Caco-2 (cell line): ENCODE measurements at regions not wholly inside any gene's neighbourhood (a gene's known extent, or its start where the extent isn't known, plus 50 kb on each side); places are given as distances from the start of the nearest gene placed in this dataset.

Experiments
- BruUV-seq: library from RNA; stranded (reverse); fragments of 400-500 nt; replicated peaks from 2 replicates; lab custom pipeline; 2021; lab: Mats Ljungman, UMichigan
- CTCF ChIA-PET: fragments of 300-600 bp; sonication (Branson Sonifier 250); formaldehyde crosslinking; loops from one replicate; lab custom pipeline; 2022; ENCODE audit warnings: antibody characterized with exemption; lab: Charles Lee
- POLR2A ChIA-PET: fragments of 300-600 bp; sonication (Branson Sonifier 250); formaldehyde crosslinking; loops from one replicate; lab custom pipeline; 2022; ENCODE audit warnings: antibody characterized with exemption; lab: Charles Lee
- DNase-seq, 2 experiments: peaks; one replicate each; pipeline versions ENCODE4 v3.0.0 to v3.0.0-alpha.2; 2020 to 2022
- H3K27me3 ChIP-seq: replicated peaks from 2 replicates; pipeline ENCODE4 v1.6.0; 2011; ENCODE audit warnings: low read length; ENCODE audit not compliant: control insufficient read depth, insufficient read depth
- H3K36me3 ChIP-seq: 2 replicates; pipeline ENCODE4 v1.5.1; 2011; ENCODE audit warnings: low read length; ENCODE audit not compliant: control insufficient read depth, insufficient read depth
- H3K4me1 ChIP-seq: fragments of 250-450 bp; sonication (Bioruptor Pico); 2 replicates; pipeline ENCODE4 v1.5.1; 2020; ENCODE audit warnings: mild to moderate bottlenecking
- H3K4me3 ChIP-seq: 2 replicates; pipeline ENCODE4 v1.5.1; 2011; ENCODE audit warnings: low read depth, mild to moderate bottlenecking, control low read depth, low read length
- H3K9me3 ChIP-seq: fragments of 250-450 bp; sonication (Bioruptor Pico); 2 replicates; pipeline ENCODE4 v1.5.1; 2020; ENCODE audit warnings: mild to moderate bottlenecking, moderate library complexity
- H3K27ac Mint-ChIP-seq: one replicate; pipeline ENCODE4 v1.8.0; 2022; ENCODE audit warnings: mixed read lengths; ENCODE audit not compliant: unreplicated experiment
- H3K27me3 Mint-ChIP-seq: one replicate; pipeline ENCODE4 v1.8.0; 2022; ENCODE audit warnings: mixed read lengths; ENCODE audit not compliant: insufficient read depth, unreplicated experiment
- H3K36me3 Mint-ChIP-seq: one replicate; pipeline ENCODE4 v1.8.0; 2022; ENCODE audit warnings: mild to moderate bottlenecking, mixed read lengths; ENCODE audit not compliant: insufficient read depth, unreplicated experiment
- H3K4me1 Mint-ChIP-seq: one replicate; pipeline ENCODE4 v1.8.0; 2022; ENCODE audit warnings: low read depth, mixed read lengths; ENCODE audit not compliant: unreplicated experiment
- H3K4me3 Mint-ChIP-seq: one replicate; pipeline ENCODE4 v1.8.0; 2022; ENCODE audit warnings: mild to moderate bottlenecking, moderate library complexity, mixed read lengths; ENCODE audit not compliant: unreplicated experiment
- H3K9me3 Mint-ChIP-seq: one replicate; pipeline ENCODE4 v1.8.0; 2022; ENCODE audit warnings: mixed read lengths; ENCODE audit not compliant: unreplicated experiment
- intact Hi-C: fragments of 100-400 bp; cut with micrococcal nuclease; formaldehyde crosslinking; loops from one replicate; pipeline ENCODE4 v1.10.0; 2022; ENCODE audit not compliant: unreplicated experiment
- TF ChIP-seq, protein P1 (sequence below), 2 experiments: fragments of 200-600 bp in 1 of 2; IDR thresholded peaks; 1 replicate in 1 of 2; 2 replicates in 1 of 2; pipeline versions ENCODE4 v1.5.1 to v1.8.0; 2011 to 2022; ENCODE audit warnings: antibody characterized with exemption in 1 of 2, control low read depth in 1 of 2, inconsistent platforms in 1 of 2, low read depth in 1 of 2, low read length in 1 of 2, mild to moderate bottlenecking in 1 of 2, moderate library complexity in 1 of 2; ENCODE audit not compliant: insufficient read depth in 1 of 2, severe bottlenecking in 1 of 2, unreplicated experiment in 1 of 2

DNA sequence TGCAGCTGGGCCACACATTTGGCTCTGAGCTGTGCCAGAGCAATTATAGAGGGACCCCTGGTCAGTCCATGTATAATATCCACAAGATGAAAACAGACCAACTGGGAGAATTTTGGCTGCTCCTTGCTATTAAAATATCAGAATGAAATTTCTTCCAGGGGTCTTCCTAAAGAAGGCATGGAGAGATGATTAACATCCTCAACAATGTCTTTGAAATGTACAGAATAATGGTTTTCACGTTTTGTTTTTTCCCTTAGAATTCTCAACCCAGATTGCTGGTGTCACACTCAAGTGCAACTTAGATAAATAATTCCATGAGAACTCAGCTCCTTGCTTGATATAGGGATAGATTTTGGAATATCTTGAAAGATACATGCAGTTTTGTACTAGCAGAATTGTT is 148.3 kb upstream of the SLC24A2 start:
- Mint-ChIP-seq H3K4me3 (no peak overlapping the region), H3K4me1 (no peaks in the 10 kb centered on the region), H3K36me3 (no peaks in the 10 kb centered on the region), H3K27me3 (no peaks in the 10 kb centered on the region), H3K9me3 (no peaks in the 10 kb centered on the region), H3K27ac (no peak overlapping the region)
- Histone ChIP-seq H3K36me3 (no peaks in the 10 kb centered on the region), H3K27me3 (no peaks in the 10 kb centered on the region), H3K9me3 (no peaks in the 10 kb centered on the region), H3K4me3 (no peak overlapping the region), H3K4me1 (no peaks in the 10 kb centered on the region)
- ChIA-PET POLR2A (no interaction called here), CTCF (no interaction called here)
- TF ChIP-seq, protein P1, sequence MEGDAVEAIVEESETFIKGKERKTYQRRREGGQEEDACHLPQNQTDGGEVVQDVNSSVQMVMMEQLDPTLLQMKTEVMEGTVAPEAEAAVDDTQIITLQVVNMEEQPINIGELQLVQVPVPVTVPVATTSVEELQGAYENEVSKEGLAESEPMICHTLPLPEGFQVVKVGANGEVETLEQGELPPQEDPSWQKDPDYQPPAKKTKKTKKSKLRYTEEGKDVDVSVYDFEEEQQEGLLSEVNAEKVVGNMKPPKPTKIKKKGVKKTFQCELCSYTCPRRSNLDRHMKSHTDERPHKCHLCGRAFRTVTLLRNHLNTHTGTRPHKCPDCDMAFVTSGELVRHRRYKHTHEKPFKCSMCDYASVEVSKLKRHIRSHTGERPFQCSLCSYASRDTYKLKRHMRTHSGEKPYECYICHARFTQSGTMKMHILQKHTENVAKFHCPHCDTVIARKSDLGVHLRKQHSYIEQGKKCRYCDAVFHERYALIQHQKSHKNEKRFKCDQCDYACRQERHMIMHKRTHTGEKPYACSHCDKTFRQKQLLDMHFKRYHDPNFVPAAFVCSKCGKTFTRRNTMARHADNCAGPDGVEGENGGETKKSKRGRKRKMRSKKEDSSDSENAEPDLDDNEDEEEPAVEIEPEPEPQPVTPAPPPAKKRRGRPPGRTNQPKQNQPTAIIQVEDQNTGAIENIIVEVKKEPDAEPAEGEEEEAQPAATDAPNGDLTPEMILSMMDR (IDR thresholded peaks at IDR 0.05; ENCODE audit: insufficient read depth in 1 of 2, low read depth in 1 of 2, low read length in 1 of 2, severe bottlenecking in 1 of 2, unreplicated experiment in 1 of 2): no peak
- no peak for DNase-seq
- intact Hi-C loops: no loop called here
- no TSS peak for BruUV-seq

DNA sequence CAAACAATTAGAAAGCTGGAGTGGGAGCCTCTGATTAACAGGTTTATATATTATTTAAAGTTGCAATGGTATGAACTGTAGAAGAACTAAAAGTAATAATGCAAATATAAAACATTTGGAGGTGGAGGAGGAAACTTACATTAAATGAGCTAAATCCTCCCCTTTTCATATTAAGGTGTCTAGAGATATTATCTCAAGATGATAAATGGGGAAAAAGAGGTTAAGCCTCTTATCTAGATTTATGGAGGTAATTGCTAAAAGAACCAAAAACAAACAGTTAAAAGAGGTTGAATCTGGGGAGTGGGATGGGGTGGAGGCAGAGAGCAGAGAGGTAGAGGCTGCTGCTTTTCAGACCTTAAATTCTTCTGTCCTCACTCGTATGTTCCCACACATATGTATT is 147.8 kb upstream of the SLC24A2 start:
- no TSS peak for BruUV-seq
- no peak for DNase-seq
- Histone ChIP-seq H3K9me3 (no peaks in the 10 kb centered on the region), H3K4me1 (no peaks in the 10 kb centered on the region), H3K36me3 (no peaks in the 10 kb centered on the region), H3K27me3 (no peaks in the 10 kb centered on the region), H3K4me3 (no peak overlapping the region)
- Mint-ChIP-seq H3K27me3 (no peaks in the 10 kb centered on the region), H3K36me3 (no peaks in the 10 kb centered on the region), H3K4me3 (no peak overlapping the region), H3K27ac (no peak overlapping the region), H3K9me3 (no peaks in the 10 kb centered on the region), H3K4me1 (no peaks in the 10 kb centered on the region)
- CTCF ChIA-PET: no interaction called here
- intact Hi-C loops: no loop called here
- TF ChIP-seq, protein P1 (IDR thresholded peaks at IDR 0.05; ENCODE audit: insufficient read depth in 1 of 2, low read depth in 1 of 2, low read length in 1 of 2, severe bottlenecking in 1 of 2, unreplicated experiment in 1 of 2): no peak
- POLR2A ChIA-PET: no interaction called here

DNA sequence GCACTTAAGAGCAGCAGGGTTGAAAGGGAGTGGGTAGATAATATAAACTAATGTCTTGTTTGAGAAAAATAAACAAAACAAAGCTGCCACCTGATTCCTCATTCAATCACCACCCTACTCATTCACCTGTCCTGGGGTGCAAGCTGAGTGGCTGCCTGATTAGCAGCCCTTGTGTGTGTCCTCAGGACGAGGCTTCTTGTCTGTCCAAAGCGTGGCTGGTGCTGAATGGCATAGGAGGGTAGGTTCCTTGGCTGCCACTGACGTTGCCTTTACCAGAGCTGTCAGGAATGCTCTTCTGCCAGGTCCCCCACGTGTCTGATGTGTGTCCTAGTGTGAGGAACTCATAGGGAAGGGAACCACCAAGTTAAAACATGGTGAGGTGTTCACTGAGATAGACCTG is 146.6 kb upstream of the SLC24A2 start:
- CTCF ChIA-PET: no interaction called here

More for the DNA sequence above, 146.6 kb upstream of the SLC24A2 start:
- Histone ChIP-seq H3K27me3 (no peaks in the 10 kb centered on the region), H3K4me1 (no peaks in the 10 kb centered on the region), H3K36me3 (no peaks in the 10 kb centered on the region), H3K9me3 (no peaks in the 10 kb centered on the region), H3K4me3 (no peak overlapping the region)
- Mint-ChIP-seq H3K4me1 (no peaks in the 10 kb centered on the region), H3K4me3 (no peak overlapping the region), H3K27ac (no peak overlapping the region), H3K9me3 (no peaks in the 10 kb centered on the region), H3K36me3 (no peaks in the 10 kb centered on the region), H3K27me3 (no peaks in the 10 kb centered on the region)
- intact Hi-C loops: no loop called here
- TF ChIP-seq, protein P1 (IDR thresholded peaks at IDR 0.05; ENCODE audit: insufficient read depth in 1 of 2, low read depth in 1 of 2, low read length in 1 of 2, severe bottlenecking in 1 of 2, unreplicated experiment in 1 of 2): no peak
- POLR2A ChIA-PET: no interaction called here
- DNase-seq: no peak
- no TSS peak for BruUV-seq
